ENCODE measurements at regions not wholly inside any gene's neighbourhood (a gene's known extent, or its start where the extent isn't known, plus 50 kb on each side); places are given as distances from the start of the nearest gene placed in this dataset.

- DNase-seq = no peak
Observed at GRCh38 chr14:100638211-100638855, 51.1 kb upstream of the BEGAIN start.

- DNase-seq = no peak
Observed at GRCh38 chr14:100639280-100639679, 52.1 kb upstream of the BEGAIN start.

- DNase-seq = peak in 1 of 2 experiments; percentile 49
Observed at GRCh38 chr14:100640471-100641273, 53.5 kb upstream of the BEGAIN start.

GRCh38 chr14:100641274-100641860 is 54.1 kb upstream of the BEGAIN start:
- DNase-seq = peak in 1 of 2 experiments; percentile 22

GRCh38 chr14:100643426-100643825 is 56.2 kb upstream of the BEGAIN start:
- no peak for DNase-seq

- peak in 1 of 2 experiments; percentile 23 for DNase-seq
Observed at GRCh38 chr14:100644383-100644782, 57.2 kb upstream of the BEGAIN start.

GRCh38 chr14:100644784-100645183 is 57.6 kb upstream of the BEGAIN start:
- no peak for DNase-seq

- peak; percentile 90 to 94 for DNase-seq
Observed at GRCh38 chr14:100645196-100645981, 58.2 kb upstream of the BEGAIN start.

- DNase-seq = no peak
Observed at GRCh38 chr14:100645982-100646314, 58.7 kb upstream of the BEGAIN start.

GRCh38 chr14:100648474-100649172 is 61.4 kb upstream of the BEGAIN start:
- no peak for DNase-seq

GRCh38 chr14:100649173-100649519 is 61.9 kb upstream of the BEGAIN start:
- DNase-seq = no peak

GRCh38 chr14:100651999-100652508 is 64.8 kb upstream of the BEGAIN start:
- DNase-seq = no peak

GRCh38 chr14:100652744-100653143 is 65.5 kb upstream of the BEGAIN start:
- DNase-seq = peak in 1 of 2 experiments; percentile 45

GRCh38 chr14:100653409-100653808 is 66.2 kb upstream of the BEGAIN start:
- no peak for DNase-seq

GRCh38 chr14:100654025-100654813 is 67.0 kb upstream of the BEGAIN start:
- DNase-seq = no peak

- peak; percentile 89 to 93 for DNase-seq
Observed at GRCh38 chr14:100654814-100655740, 67.9 kb upstream of the BEGAIN start.

GRCh38 chr14:100655741-100656085 is 68.5 kb upstream of the BEGAIN start:
- peak; percentile 93 to 94 for DNase-seq

- no peak for DNase-seq
Observed at GRCh38 chr14:100656996-100657395, 69.7 kb upstream of the DLK1 start.

- DNase-seq = no peak
Observed at GRCh38 chr14:100657780-100658179, 68.9 kb upstream of the DLK1 start.

- DNase-seq = peak in 1 of 2 experiments; percentile 29
Observed at GRCh38 chr14:100658181-100658886, 68.4 kb upstream of the DLK1 start.

All from NCI-H524 (cell line).